ENCODE measurements at regions not wholly inside any gene's neighbourhood (a gene's known extent, or its start where the extent isn't known, plus 50 kb on each side); places are given as distances from the start of the nearest gene placed in this dataset.

- DNase-seq = no peak
These were observed 678.8 kb upstream of the KLF4 start for GRCh38 chr9:108168236-108168850.

GRCh38 chr9:108167136-108167900, 677.7 kb upstream of the KLF4 start:
- DNase-seq = no peak

GRCh38 chr9:108166519-108166918, 677.0 kb upstream of the KLF4 start:
- DNase-seq = no peak

- DNase-seq = no peak
These were observed 673.9 kb upstream of the KLF4 start for GRCh38 chr9:108163321-108164005.

GRCh38 chr9:108162664-108163063, 673.1 kb upstream of the KLF4 start:
- no peak for DNase-seq

- no peak for DNase-seq
These were observed 671.9 kb upstream of the KLF4 start for GRCh38 chr9:108161503-108161902.

- DNase-seq = no peak
These were observed 671.3 kb upstream of the KLF4 start for GRCh38 chr9:108160706-108161355.

GRCh38 chr9:108160039-108160438, 670.5 kb upstream of the KLF4 start:
- no peak for DNase-seq

GRCh38 chr9:108158236-108158995, 668.8 kb upstream of the KLF4 start:
- DNase-seq = no peak

GRCh38 chr9:108156270-108156998, 666.9 kb upstream of the KLF4 start:
- no peak for DNase-seq

- DNase-seq = no peak
These were observed 663.8 kb upstream of the KLF4 start for GRCh38 chr9:108153416-108153815.

- no peak for DNase-seq
These were observed 661.4 kb upstream of the KLF4 start for GRCh38 chr9:108150736-108151586.

GRCh38 chr9:108149326-108149725, 659.8 kb upstream of the KLF4 start:
- no peak for DNase-seq

GRCh38 chr9:108142504-108143201, 653.1 kb upstream of the KLF4 start:
- DNase-seq = no peak

GRCh38 chr9:108142142-108142503, 652.6 kb upstream of the KLF4 start:
- no peak for DNase-seq

- DNase-seq = no peak
These were observed 650.3 kb upstream of the KLF4 start for GRCh38 chr9:108139900-108140299.

GRCh38 chr9:108138516-108138915, 648.9 kb upstream of the KLF4 start:
- DNase-seq = no peak

- DNase-seq = no peak
These were observed 647.1 kb upstream of the KLF4 start for GRCh38 chr9:108136656-108137055.

GRCh38 chr9:108134486-108135128, 645.0 kb upstream of the KLF4 start:
- DNase-seq = no peak

- DNase-seq = no peak
These were observed 644.1 kb upstream of the KLF4 start for GRCh38 chr9:108133680-108134079.
